ENCODE measurements at regions not wholly inside any gene's neighbourhood (a gene's known extent, or its start where the extent isn't known, plus 50 kb on each side); places are given as distances from the start of the nearest gene placed in this dataset.

GRCh38 chr4:112800001-112800400 is 163.1 kb downstream of the LARP7 start:
- ATAC-seq (no peak), DNase-seq (no peak)
- POLR2A ChIA-PET = no interaction called here
- no peak overlapping the region for H3K27ac Mint-ChIP-seq
- H3K36me3 Mint-ChIP-seq = no peaks in the 10 kb centered on the region
- H3K4me3 Mint-ChIP-seq = no peak overlapping the region
- H3K27me3 Mint-ChIP-seq = peaks cover 2 to 23% (median 8%) of the 10 kb centered on the region in 5 donors
- H3K4me1 Mint-ChIP-seq = no peaks in the 10 kb centered on the region
- no peaks in the 10 kb centered on the region for H3K9me3 Mint-ChIP-seq

GRCh38 chr4:112801341-112801740 is 164.4 kb downstream of the LARP7 start:
- ATAC-seq = no peak
- Mint-ChIP-seq H3K36me3 (peaks cover 0 to 4% (median 0%) of the 10 kb centered on the region in 3 donors), H3K4me1 (no peaks in the 10 kb centered on the region), H3K27me3 (peaks cover 2 to 22% (median 8%) of the 10 kb centered on the region in 5 donors), H3K27ac (peak overlapping the region in 1 of 10 donors; percentile 22), H3K4me3 (no peak overlapping the region), H3K9me3 (no peaks in the 10 kb centered on the region)
- POLR2A ChIA-PET = no interaction called here
- DNase-seq = no peak

- POLR2A ChIA-PET = no interaction called here
- H3K9me3 Mint-ChIP-seq = no peaks in the 10 kb centered on the region
Observed at GRCh38 chr4:112802780-112803179, 165.8 kb downstream of the LARP7 start.

GRCh38 chr4:112807083-112807482 is 170.1 kb downstream of the LARP7 start:
- POLR2A ChIA-PET = no interaction called here

More at GRCh38 chr4:112802780-112803179, 165.8 kb downstream of the LARP7 start:
- Mint-ChIP-seq H3K4me1 (no peaks in the 10 kb centered on the region), H3K27ac (no peak overlapping the region), H3K36me3 (peaks cover 0 to 4% (median 0%) of the 10 kb centered on the region in 3 donors), H3K4me3 (no peak overlapping the region), H3K27me3 (peaks cover 3 to 22% (median 6%) of the 10 kb centered on the region in 5 donors)
- DNase-seq (no peak), ATAC-seq (no peak)

GRCh38 chr4:112808001-112808400 is 171.1 kb downstream of the LARP7 start:
- H3K27me3 Mint-ChIP-seq = peaks cover 7 to 18% (median 11%) of the 10 kb centered on the region in 5 donors
- no peak overlapping the region for H3K27ac Mint-ChIP-seq
- H3K4me1 Mint-ChIP-seq = no peaks in the 10 kb centered on the region
- H3K36me3 Mint-ChIP-seq = peaks cover 0 to 4% (median 0%) of the 10 kb centered on the region in 3 donors
- no peak overlapping the region for H3K4me3 Mint-ChIP-seq
- no peak for ATAC-seq
- no peak for DNase-seq
- H3K9me3 Mint-ChIP-seq = no peaks in the 10 kb centered on the region
- POLR2A ChIA-PET = no interaction called here

More at GRCh38 chr4:112807083-112807482, 170.1 kb downstream of the LARP7 start:
- H3K9me3 Mint-ChIP-seq = no peaks in the 10 kb centered on the region
- no peaks in the 10 kb centered on the region for H3K4me1 Mint-ChIP-seq
- H3K4me3 Mint-ChIP-seq = no peak overlapping the region
- H3K27ac Mint-ChIP-seq = no peak overlapping the region
- H3K36me3 Mint-ChIP-seq = peaks cover 0 to 4% (median 0%) of the 10 kb centered on the region in 3 donors
- ATAC-seq (no peak), DNase-seq (no peak)
- H3K27me3 Mint-ChIP-seq = peaks cover 7 to 19% (median 11%) of the 10 kb centered on the region in 5 donors

GRCh38 chr4:112813790-112814189 is 176.8 kb downstream of the LARP7 start:
- H3K4me3 Mint-ChIP-seq = no peak overlapping the region
- H3K27ac Mint-ChIP-seq = no peak overlapping the region
- POLR2A ChIA-PET = no interaction called here
- H3K9me3 Mint-ChIP-seq = no peaks in the 10 kb centered on the region
- DNase-seq = no peak
- peaks cover 8 to 24% (median 16%) of the 10 kb centered on the region in 5 donors for H3K27me3 Mint-ChIP-seq
- peaks cover 7 to 11% (median 9%) of the 10 kb centered on the region in 4 donors for H3K4me1 Mint-ChIP-seq
- no peaks in the 10 kb centered on the region for H3K36me3 Mint-ChIP-seq
- ATAC-seq = no peak

GRCh38 chr4:112817933-112818593 is 181.1 kb downstream of the LARP7 start:
- DNase-seq (peak in 1 of 10 donors; percentile 1), ATAC-seq (peak; percentile 14 to 65)
- POLR2A ChIA-PET = no interaction called here
- H3K27ac Mint-ChIP-seq = peak overlapping the region in 2 of 10 donors; percentile 20 to 63
- no peaks in the 10 kb centered on the region for H3K36me3 Mint-ChIP-seq
- H3K4me1 Mint-ChIP-seq = peaks cover 7 to 11% (median 9%) of the 10 kb centered on the region in 4 donors
- peaks cover 16 to 34% (median 17%) of the 10 kb centered on the region in 5 donors for H3K27me3 Mint-ChIP-seq
- H3K4me3 Mint-ChIP-seq = peak overlapping the region in 9 of 10 donors; percentile 3 to 58 (median 50)
- no peaks in the 10 kb centered on the region for H3K9me3 Mint-ChIP-seq

GRCh38 chr4:112818594-112818965 is 181.6 kb downstream of the LARP7 start:
- ATAC-seq = no peak
- no peak for DNase-seq
- no peaks in the 10 kb centered on the region for H3K9me3 Mint-ChIP-seq
- peaks cover 16 to 34% (median 17%) of the 10 kb centered on the region in 5 donors for H3K27me3 Mint-ChIP-seq
- H3K4me1 Mint-ChIP-seq = peaks cover 7 to 11% (median 9%) of the 10 kb centered on the region in 4 donors
- POLR2A ChIA-PET = no interaction called here
- peak overlapping the region in 1 of 10 donors; percentile 63 for H3K27ac Mint-ChIP-seq
- H3K4me3 Mint-ChIP-seq = peak overlapping the region in 8 of 10 donors; percentile 2 to 58 (median 48)
- no peaks in the 10 kb centered on the region for H3K36me3 Mint-ChIP-seq

- peaks cover 12 to 34% (median 20%) of the 10 kb centered on the region in 5 donors for H3K27me3 Mint-ChIP-seq
- H3K36me3 Mint-ChIP-seq = no peaks in the 10 kb centered on the region
- H3K4me3 Mint-ChIP-seq = no peak overlapping the region
- ATAC-seq (no peak), DNase-seq (no peak)
- peaks cover 0 to 2% (median 0%) of the 10 kb centered on the region in 9 donors for H3K9me3 Mint-ChIP-seq
- H3K4me1 Mint-ChIP-seq = peaks cover 7 to 11% (median 9%) of the 10 kb centered on the region in 4 donors
- POLR2A ChIA-PET = no interaction called here
- no peak overlapping the region for H3K27ac Mint-ChIP-seq
Observed at GRCh38 chr4:112819729-112820128, 182.8 kb downstream of the LARP7 start.

GRCh38 chr4:112823156-112823555 is 186.2 kb downstream of the LARP7 start:
- H3K36me3 Mint-ChIP-seq = no peaks in the 10 kb centered on the region
- POLR2A ChIA-PET = no interaction called here
- peaks cover 6 to 33% (median 16%) of the 10 kb centered on the region in 5 donors for H3K27me3 Mint-ChIP-seq
- DNase-seq = no peak
- no peak overlapping the region for H3K4me3 Mint-ChIP-seq
- no peak overlapping the region for H3K27ac Mint-ChIP-seq
- peaks cover 0 to 2% (median 0%) of the 10 kb centered on the region in 9 donors for H3K9me3 Mint-ChIP-seq
- ATAC-seq = no peak
- peaks cover 2 to 5% (median 4%) of the 10 kb centered on the region in 4 donors for H3K4me1 Mint-ChIP-seq

GRCh38 chr4:112823606-112824005 is 186.7 kb downstream of the LARP7 start:
- ATAC-seq = no peak
- Mint-ChIP-seq H3K27me3 (peaks cover 2 to 33% (median 15%) of the 10 kb centered on the region in 5 donors), H3K9me3 (peaks cover 0 to 2% (median 0%) of the 10 kb centered on the region in 9 donors), H3K36me3 (no peaks in the 10 kb centered on the region), H3K4me1 (peaks cover 0 to under 1% (median 0%) of the 10 kb centered on the region in 4 donors), H3K4me3 (no peak overlapping the region), H3K27ac (no peak overlapping the region)
- POLR2A ChIA-PET = no interaction called here
- DNase-seq = no peak

- Mint-ChIP-seq H3K4me1 (no peaks in the 10 kb centered on the region), H3K27me3 (peaks cover 0 to 15% (median 4%) of the 10 kb centered on the region in 5 donors)
Observed at GRCh38 chr4:112830753-112831386, 193.9 kb downstream of the LARP7 start.

GRCh38 chr4:112832493-112832892 is 195.6 kb downstream of the LARP7 start:
- Mint-ChIP-seq H3K27ac (no peak overlapping the region), H3K9me3 (peaks cover 0 to 11% (median 0%) of the 10 kb centered on the region in 9 donors), H3K4me1 (no peaks in the 10 kb centered on the region), H3K36me3 (no peaks in the 10 kb centered on the region), H3K27me3 (peaks cover 4 to 12% (median 5%) of the 10 kb centered on the region in 5 donors), H3K4me3 (no peak overlapping the region)
- POLR2A ChIA-PET = no interaction called here
- DNase-seq (no peak), ATAC-seq (no peak)

More at GRCh38 chr4:112830753-112831386, 193.9 kb downstream of the LARP7 start:
- no peak for ATAC-seq
- no peak for DNase-seq
- POLR2A ChIA-PET = no interaction called here
- Mint-ChIP-seq H3K36me3 (no peaks in the 10 kb centered on the region), H3K9me3 (peaks cover 0 to 5% (median 0%) of the 10 kb centered on the region in 9 donors), H3K4me3 (no peak overlapping the region), H3K27ac (no peak overlapping the region)
